DMS79 (cell line): ENCODE measurements at regions not wholly inside any gene's neighbourhood (a gene's known extent, or its start where the extent isn't known, plus 50 kb on each side); places are given as distances from the start of the nearest gene placed in this dataset.

ENCODE experiments used
- DNase-seq: peaks from one replicate; lab custom pipeline; 2025; lab: John Stamatoyannopoulos, UW

DNA sequence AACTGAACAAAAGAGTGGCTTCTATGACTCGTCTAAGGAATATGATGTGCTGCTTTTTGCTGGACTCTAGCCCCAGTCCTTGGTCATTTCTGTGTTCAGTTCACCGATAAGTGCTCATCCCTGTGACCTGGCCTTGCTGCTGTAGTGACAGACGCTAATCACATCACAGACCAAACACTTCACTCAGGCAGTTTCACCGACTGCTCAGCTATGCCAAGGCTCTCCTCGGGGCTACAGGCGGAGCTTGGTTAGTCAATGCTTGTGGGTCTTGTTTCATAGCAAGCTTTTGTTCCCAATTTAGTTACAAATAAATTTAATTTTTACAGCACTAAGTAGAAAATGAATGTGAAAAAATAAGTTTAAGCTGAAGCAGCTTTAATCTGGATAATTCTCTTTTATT lies 190.8 kb upstream of the PRKCQ start:
- DNase-seq = no peak

DNA sequence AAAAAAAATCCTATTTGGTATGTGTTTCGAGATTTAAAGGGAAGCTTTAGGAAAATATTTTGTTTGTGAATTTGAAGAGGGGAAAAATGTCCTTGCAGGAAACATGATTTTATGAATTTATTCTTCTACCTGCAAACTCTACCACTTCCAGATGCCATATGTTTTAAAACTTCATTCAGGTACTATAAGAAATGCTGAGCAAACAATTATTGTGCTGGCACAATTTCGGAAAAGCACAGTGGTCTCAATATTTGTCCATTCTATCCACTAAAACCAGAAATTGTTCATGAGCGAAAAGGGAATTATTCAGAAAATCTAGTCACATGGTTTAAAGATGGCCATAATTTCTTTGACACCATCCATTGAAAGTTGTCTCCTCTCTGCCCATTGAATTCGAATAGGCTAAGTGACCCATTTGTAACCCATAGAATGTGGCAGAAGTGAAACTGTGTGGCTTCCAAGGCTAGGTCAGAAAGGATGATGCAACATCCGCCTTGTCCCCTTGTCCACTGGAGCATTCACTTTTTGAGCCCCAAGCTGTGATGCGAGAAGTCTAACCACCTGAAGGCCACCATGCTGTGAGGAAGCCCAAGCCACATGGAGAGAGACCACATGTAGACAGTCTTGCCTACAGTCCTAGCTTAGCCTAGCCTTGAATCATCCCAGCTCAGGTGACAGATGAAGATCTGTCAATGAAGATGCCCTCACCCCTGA lies 189.8 kb upstream of the PRKCQ start:
- DNase-seq = no peak

DNA sequence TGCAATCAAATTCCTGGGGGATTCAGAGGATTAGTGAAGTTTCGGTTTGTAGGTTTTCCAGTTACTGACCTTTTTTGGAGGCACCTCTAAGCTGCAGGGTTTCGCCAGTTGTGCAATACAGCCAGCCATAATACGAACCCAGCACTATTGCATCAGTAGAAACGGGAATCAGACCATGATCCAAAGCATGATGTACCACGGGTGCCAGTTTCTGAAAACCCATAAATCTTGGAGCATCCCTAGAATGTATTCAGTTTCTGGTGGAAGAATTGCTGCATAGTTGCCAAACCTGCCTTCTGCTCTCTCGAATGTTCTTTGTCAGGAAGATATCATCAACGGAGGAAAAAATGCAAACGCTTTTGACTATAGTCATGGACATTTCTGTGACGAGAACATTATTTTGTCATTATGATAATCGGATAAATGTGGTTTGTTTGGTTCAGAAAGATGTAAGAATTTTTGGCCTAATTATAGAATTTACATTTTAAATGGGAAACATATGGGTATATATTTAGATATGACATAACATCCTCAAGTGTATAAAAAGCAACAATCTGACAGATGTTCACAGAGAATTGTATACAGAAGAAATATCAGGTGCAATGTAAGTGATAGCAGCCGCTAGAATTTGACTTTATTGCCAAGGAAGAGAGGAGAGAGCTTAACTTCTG lies 186.2 kb upstream of the PRKCQ start:
- DNase-seq = no peak

DNA sequence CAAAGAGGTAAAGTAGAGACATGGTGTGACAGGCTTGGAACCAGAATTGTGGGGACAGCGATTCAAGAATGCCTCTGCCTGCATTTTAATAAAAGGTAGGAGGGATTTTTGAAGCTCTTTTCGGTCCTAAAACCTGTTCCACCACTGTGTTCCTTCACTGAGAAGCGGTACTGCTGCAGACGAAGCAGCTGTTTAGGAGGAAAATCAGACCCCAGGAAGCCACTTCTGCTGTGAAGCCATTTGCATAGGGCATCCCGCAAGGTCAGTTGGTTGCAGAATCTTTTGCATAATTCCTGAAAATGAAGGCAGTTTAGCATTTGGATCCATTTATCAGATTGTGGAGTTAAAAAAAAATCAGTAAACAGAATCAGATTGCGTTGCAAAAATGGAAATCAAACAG lies 183.3 kb upstream of the PRKCQ start:
- no peak for DNase-seq

DNA sequence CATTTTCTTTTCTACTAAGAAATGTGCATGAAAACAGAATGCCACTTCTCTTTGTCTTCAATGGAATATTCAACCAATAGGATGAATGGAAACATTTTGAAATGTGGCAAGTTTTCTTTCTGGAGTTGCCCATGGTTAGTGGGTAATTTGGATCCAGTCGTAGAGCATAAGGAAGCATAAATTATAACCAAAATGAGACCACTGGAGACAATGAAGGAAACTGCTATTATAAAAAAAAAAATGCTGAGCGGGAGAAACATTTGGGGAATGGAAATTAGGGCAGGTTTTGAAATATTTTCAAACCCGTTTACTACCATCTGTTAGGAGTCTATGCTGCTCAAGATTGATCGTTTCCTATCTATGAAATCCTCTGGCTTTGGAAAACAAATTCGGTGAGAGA lies 182.9 kb upstream of the PRKCQ start:
- DNase-seq = no peak

DNA sequence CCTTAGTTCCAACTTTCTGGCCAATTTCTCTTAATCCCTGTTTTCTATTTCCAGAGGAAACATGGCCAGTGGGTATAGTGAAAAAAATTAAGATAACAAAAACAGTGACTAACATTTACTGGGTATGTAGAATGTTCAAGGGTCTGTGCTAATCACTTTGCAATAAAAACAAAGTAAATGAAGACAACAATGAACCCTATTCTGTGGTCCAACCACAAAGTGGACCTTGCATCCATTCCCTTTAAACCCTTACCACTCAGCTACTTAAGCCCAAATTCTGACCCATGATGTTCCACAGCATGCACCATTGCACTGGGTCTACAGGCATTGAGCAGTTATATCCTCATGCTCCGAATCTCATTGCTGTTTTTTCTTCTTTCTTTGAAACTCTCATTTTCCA lies 179.9 kb upstream of the PRKCQ start:
- no peak for DNase-seq

DNA sequence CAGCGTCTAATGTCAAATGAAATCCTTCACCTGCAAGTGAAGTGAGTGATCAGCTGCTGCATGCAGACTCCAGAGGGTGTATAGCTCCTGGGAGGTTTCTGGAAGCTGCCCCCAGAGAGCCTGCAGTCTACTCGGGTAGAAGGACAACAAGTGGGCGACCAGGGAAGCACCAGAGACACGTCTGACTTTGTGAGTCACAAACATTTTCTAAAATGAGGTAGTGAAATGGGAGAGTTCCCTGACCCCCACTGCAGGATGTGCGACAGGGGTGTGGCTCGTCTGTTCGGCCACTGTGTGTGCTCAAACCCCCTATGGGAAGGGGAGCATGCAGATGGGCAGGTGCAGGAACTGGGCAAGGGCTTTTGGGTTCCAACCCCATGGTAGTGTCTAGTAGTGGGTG lies 177.1 kb upstream of the PRKCQ start:
- DNase-seq = no peak

DNA sequence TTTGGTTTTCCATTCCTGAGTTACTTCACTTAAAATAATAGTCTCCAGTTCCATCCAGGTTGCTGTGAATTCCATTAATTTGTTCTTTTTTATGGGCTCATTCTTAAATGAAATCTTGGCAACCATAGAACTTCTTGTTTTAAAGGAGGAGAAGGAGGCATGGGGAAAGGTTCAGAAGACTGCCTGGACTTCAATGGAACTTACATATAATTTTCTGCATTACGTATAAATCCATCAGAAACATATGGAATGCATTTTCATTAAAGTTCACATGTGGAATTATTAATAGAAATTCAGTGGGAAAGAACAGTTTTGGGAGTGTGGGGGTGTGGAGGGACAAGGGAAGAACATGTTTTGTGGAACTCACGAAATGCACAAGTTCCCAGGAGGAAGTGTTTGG lies 176.6 kb upstream of the PRKCQ start:
- DNase-seq = no peak

DNA sequence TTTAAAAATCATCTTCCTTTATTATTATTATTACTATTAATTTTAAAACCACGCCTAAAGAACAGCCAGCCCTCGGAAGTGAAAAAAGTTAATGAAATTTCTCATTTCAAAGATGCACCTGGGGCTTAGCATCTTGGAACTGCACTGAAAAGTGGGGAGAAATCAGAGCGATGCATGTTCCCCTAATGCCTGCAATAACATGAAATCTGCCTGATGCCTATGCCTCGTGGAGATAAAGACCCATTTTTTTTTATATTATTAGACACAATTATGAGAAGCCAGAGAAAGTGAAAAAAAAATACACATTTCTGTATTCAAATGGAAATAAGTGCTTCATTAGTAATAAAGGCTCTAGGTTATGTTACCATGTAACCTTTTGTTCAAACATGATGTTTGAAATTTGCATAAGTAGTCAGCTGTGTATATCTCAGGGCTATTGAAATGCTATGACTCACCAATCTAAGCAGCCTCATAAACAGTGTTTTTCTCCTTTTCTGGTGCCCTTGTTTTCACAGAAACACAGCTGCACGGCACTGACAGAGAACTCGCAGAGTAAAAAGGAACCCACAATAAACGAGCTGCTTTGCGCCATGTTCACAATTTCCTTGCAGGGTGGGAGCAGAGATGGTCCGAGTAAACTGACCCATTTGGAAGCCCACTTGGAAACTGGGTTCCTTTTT lies 175.8 kb upstream of the PRKCQ start:
- DNase-seq = no peak

DNA sequence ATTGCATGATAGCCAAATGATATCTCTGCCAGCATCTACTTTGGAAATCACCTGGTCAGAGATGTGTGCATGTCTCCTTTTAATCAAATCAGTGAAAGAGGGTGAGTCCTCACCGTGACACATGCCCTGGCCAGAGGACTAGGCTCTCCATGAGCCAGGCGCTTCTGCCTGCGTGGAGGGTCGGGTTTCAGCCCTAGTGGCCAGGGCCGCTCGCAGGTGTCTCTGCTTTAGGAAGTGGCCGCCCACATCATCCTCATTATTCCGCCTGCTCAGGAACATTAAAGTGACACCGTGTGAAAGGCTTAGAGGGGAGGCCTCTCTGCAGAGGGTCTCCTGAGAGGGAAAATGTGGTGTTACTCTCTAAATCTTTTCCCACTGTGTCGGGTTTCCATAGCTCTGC lies 173.6 kb upstream of the PRKCQ start:
- no peak for DNase-seq

DNA sequence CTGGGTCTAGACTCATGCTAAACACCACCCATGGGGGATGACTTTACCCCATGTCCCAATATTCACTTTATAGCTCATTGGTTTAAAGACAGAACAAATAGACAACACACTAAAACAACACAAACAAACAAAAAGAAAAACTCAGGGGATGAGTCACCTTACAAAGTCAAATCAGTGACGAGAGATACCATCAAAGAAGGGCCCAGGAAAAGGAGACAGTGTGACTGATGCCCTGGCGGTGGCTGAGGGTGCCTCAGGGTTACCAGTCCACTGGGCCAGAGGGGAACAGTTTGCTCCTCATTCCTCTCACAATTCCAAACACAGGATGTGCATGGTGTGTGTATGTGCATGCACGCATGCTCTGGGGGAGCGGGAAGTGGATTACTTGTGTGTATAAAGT lies 171.3 kb upstream of the PRKCQ start:
- no peak for DNase-seq

DNA sequence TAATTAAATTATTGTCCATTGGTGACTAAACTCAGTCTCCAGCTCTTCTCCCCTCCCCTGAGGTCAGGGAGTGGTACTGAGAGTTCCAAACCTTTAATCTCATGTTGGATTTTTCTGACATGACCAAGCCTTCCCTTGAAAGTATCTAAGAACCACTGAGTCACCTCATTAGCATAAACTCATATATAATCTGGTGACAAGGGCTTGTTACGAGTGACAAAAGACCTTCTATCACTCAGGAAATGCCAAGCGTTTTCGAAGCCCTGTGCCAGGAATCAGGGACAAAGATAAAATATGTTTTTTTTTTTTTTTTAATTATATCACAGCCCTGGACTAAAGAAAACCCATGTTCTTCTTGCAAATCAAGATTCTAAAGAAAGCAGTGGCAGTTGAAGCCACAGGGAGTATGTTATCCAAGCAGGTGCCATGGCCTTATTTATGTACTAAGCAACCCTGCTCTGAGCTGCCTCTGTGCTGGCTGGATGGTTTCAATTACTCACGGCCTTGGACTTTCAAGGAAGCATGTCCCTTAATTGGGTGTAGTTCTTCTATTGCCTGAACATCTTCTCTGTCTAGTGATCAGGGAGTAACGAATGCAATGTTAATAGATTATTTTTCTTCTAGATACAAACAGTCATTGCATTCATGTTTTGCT lies 169.0 kb upstream of the PRKCQ start:
- DNase-seq = no peak

DNA sequence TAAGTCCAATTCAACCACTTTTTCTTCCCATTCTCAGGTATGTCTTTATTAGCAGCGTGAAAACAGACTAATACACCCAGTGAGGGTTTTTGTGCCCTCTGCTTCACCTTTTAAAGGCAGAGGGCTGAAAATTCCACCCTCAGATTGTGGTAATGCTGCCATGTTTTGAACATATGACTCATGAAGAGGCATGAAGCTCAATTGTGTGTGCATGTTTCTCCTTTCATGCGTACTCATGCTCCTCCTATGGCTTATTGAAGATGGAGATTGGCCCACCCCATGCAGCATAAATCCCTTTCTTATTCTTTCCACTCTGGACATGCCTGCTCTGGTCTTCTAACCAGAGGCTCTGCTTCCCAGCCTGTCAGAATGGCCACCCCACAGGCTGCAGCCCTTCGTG lies 168.0 kb upstream of the PRKCQ start:
- DNase-seq = no peak

DNA sequence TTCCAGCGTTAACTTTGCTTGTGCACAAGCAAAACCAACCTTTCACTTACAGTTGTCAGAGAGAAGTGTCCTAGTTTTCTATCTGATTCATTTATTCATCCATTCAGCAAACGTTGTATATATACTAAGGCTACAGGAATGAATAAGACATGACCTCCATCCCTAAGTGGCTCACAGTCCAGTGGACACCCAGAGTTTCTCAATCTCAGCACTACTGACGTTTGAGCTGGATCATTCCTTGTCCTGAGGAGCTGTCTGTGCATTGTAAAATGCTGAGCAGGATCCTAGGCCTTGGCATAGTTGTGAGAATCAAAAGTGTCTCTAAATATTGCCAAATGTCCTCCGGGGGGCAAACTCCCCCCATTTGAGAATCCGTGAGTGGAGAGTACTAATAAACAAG lies 166.7 kb upstream of the PRKCQ start:
- no peak for DNase-seq

DNA sequence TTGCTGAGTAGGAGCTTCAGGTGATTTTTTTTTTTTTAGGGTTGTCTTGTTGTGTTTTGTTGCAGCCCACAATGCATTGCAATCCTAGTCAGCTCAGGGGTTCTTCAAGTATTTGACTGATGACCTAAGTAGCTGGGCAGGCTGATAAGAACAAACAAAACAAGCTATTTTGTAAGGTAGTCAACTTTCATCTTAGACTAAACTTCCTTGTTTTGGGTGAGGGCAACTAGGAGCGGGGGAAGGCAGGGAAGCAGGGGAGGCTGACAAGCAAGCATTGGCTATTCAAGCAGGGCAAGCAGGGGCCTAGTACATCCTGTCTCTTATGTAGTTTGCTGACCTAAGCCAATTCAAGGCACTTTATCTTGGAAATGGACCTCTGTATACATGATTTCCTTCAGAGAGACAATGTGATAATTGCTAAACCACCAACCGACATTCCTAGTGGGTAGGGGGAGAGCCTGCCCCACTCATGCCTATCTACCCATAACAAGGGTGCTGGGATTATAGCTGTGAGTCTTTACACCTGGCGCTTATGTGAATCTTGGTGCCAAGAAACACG lies 163.3 kb upstream of the PRKCQ start:
- no peak for DNase-seq

DNA sequence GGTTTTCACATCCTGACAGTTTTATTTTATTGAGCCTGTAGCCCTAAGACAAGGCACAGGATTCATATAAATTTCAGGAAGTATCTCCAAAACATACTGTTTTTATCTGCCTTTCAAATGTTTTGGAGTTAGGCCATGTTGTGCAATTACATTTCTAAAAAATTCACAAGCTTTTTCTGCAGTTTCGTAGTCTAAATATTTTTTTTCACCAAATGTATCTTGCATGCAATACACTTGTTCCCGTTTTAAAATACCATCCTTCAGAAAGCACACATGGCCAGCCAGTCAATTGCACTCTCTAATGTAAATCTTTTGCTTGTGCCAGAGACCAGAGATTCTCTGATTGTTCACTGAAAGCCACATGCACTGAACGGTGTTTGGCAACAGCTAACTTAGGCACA lies 161.5 kb upstream of the PRKCQ start:
- no peak for DNase-seq

DNA sequence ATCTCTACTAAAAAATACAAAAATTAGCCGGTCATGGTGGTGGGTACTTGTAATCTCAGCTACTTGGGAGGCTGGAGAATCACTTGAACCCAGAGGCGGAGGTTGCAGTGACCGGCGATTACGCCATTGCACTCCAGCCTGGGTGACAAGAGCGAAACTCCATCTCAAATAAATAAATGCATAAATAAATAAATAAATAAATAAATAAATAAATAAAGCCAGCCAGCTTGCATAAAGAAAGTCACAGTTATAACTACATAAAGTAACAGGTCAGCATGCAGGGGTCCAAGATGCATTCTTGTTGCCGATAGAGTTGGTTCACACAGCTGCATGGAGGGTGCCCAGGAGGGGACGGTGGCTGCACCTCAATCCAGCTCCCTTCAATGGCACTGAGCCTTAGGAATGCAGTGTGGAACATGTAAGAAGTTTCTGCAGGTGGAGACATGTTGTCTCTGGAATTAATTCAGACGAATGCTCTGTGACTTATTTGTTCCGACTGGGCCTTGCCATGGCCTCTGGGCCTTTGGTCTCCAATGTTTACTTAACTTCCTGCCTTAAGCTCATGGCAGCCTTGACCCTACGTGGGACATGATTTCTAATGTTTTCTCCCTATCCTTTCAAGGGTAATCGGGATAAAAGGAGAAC lies 159.6 kb upstream of the PRKCQ start:
- DNase-seq = no peak

DNA sequence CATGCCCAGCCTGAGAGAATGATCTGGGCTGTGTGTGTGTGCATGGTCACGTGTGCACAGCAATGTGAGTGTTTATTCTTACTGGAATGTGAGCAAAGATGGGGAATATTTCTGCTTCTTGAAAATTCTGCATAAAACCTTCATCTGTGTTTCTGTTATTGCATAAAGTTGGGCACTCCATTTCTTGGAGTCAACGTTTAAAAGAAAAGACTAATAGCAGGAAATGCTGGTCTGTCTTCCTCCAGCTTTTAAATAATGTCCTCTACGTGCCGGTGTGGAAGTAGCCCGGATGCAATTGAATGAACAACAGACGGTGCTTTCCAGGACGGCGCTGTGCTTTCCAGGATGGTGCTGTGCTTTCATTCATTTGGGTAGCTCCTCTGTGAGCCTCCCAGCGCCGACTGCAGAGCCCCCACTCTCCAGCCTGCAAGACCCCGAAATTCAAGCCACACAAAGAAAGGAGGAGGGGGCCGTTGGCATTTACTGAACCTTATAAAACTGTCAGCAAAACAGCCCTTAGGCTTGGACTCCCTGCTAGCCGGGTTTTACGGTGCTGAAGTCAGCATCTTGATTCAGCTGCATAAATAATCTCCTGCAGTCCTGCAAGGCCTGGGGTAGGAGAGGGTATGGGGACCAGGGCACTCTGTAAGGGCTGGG lies 158.2 kb upstream of the PRKCQ start:
- DNase-seq = no peak

DNA sequence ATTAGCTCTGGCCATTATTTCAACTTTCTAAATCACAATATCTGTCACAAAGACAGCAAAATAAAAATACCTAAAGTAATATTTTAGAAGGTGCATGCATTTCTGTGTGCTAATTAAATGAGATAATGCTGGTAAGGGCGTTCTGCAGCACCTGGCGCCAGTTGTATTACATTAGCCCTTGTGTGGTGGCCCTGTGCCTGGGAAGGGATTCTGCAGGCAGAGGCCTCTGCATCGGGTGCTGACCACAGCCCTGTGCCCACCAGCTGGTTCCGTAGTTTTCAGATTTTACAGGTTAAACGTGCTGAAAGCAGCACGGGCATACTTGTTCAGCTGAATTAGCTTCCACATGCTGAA lies 157.7 kb upstream of the PRKCQ start:
- no peak for DNase-seq

DNA sequence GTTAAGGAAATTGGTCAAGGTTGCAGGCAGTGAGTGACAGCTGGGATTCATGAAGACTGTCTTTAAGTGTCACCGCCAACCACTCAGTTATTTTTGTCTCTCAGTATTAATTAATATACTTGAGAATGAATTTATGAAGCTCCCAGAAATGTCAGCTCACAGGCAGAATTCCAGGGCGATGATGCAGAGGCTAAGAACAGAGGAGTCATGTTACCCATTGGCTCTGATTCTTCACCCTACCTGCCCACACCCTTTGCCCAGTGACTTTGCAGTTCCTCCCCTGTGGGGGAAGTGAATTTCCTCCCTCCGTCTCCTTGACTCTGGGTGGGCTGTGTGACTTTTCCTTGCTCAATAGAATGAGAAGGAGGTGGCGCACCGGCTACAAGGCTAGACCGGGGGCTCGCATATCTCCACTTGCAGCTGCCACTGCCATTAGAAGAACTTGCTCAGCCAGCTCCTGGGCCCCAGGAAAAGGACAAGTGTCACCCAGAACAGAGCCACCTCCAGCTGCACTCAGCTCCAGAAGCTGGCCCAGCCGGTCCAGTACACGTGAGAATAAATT lies 157.1 kb upstream of the PRKCQ start:
- DNase-seq = no peak

DNA sequence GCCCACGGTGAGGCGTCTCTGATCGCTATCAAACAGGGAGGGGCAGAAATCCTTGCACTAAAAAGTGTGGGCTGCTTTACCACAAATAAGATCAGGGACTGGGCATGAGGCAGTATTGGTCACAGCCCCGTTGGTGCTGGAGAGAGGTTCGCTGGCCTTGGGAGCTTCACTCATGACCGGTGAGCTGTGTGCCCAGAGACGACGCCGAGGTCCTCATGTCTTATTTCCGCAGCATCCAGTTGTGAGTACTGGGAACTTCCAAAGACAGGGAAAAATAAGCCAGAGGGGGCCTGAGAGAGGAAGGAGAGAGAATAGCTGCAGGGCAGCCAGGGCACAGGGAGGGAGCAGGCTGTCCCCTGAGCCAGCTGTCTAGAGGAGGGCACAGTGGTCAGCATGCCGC lies 154.2 kb upstream of the PRKCQ start:
- no peak for DNase-seq
